Smooth muscle cell (in vitro differentiated cells): ENCODE measurements at regions not wholly inside any gene's neighbourhood (a gene's known extent, or its start where the extent isn't known, plus 50 kb on each side); places are given as distances from the start of the nearest gene placed in this dataset.
A peak's percentile ranks its signal among the peaks of the same experiment; 100 is the strongest.

ENCODE experiments used
- DNase-seq: peaks from one replicate; lab custom pipeline; 2025; ENCODE audit not compliant: unreplicated experiment; lab: John Stamatoyannopoulos, UW
- H2AFZ ChIP-seq: fragments of 200-600 bp; sonication (generic); 2 replicates; pipeline ENCODE4 v1.6.0; 2016; ENCODE audit warnings: antibody characterized with exemption, low read depth, mild to moderate bottlenecking
- H3F3A ChIP-seq: fragments of 200-600 bp; sonication (generic); 2 replicates; pipeline ENCODE4 v1.6.0; 2017; ENCODE audit warnings: antibody characterized with exemption, low read depth
- H3K27ac ChIP-seq: fragments of 200-600 bp; sonication (generic); 2 replicates; pipeline ENCODE4 v1.5.1; 2016; ENCODE audit warnings: low read depth, mild to moderate bottlenecking
- H3K27me3 ChIP-seq: fragments of 200-600 bp; sonication (generic); 2 replicates; pipeline ENCODE4 v1.6.1; 2016; ENCODE audit warnings: low read depth, mild to moderate bottlenecking
- H3K36me3 ChIP-seq: fragments of 200-600 bp; sonication (generic); 2 replicates; pipeline ENCODE4 v1.5.1; 2016; ENCODE audit warnings: low read depth
- H3K4me1 ChIP-seq: fragments of 200-600 bp; sonication (generic); 2 replicates; pipeline ENCODE4 v1.5.1; 2016; ENCODE audit warnings: low read depth
- H3K4me2 ChIP-seq: fragments of 200-600 bp; sonication (generic); 2 replicates; pipeline ENCODE4 v1.6.0; 2016; ENCODE audit warnings: mild to moderate bottlenecking
- H3K4me3 ChIP-seq: fragments of 200-600 bp; sonication (generic); 2 replicates; pipeline ENCODE4 v1.5.1; 2016; ENCODE audit warnings: mild to moderate bottlenecking
- H3K79me2 ChIP-seq: fragments of 200-600 bp; sonication (generic); 2 replicates; pipeline ENCODE4 v1.6.0; 2016; ENCODE audit warnings: low read depth, mild to moderate bottlenecking
- H3K9ac ChIP-seq: fragments of 200-600 bp; sonication (generic); 2 replicates; pipeline ENCODE4 v1.6.0; 2016; ENCODE audit warnings: low read depth
- H3K9me3 ChIP-seq: fragments of 200-600 bp; sonication (generic); replicated peaks from 2 replicates; pipeline ENCODE4 v1.5.1; 2016; ENCODE audit warnings: low read depth
- H4K20me1 ChIP-seq: fragments of 200-600 bp; sonication (generic); 2 replicates; pipeline ENCODE4 v1.6.0; 2016; ENCODE audit warnings: low read depth
- WGBS: methylation state at CpG from one replicate; pipeline ENCODE4 v1.1.7; 2016; ENCODE audit warnings: low lambda C conversion rate; 5-methylcytosine and 5-hydroxymethylcytosine counted together
- TF ChIP-seq, protein P1 (sequence below): fragments of 200-600 bp; sonication (generic); IDR thresholded peaks from 2 replicates; pipeline ENCODE4 v1.5.1; 2017; ENCODE audit warnings: borderline replicate concordance, mild to moderate bottlenecking, antibody characterized with exemption; ENCODE audit not compliant: insufficient read depth, poor library complexity, severe bottlenecking

DNA sequence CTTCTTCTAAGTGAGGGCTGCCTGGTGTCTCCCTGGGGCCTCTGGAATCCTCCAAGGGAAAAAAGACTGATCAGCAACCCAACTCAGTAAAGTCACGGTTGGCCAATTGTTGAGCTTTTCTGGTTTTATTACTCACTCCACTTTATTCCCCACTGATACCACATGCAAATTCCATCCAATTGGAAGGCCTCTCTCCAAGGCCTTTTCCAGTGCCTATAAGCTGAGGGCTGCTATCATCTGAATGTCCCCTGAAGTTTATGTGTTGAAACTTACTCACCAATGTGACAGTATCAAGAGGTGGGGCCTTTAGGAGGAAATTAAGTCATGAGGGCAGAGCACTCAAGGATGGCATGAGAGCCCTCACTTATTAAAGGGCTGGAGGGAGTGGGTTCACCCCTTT lies 463.3 kb downstream of the BUD13 start:
- H3K4me3 ChIP-seq, result no peak overlapping the region
- H2AFZ ChIP-seq, result no peak overlapping the region
- H3K27ac ChIP-seq, result peak overlapping the region; percentile 62
- H3K79me2 ChIP-seq, result no peaks in the 10 kb centered on the region
- no peaks in the 10 kb centered on the region for H3F3A ChIP-seq
- no peaks in the 10 kb centered on the region for H3K27me3 ChIP-seq
- H3K36me3 ChIP-seq, result no peaks in the 10 kb centered on the region
- no peaks in the 10 kb centered on the region for H3K9me3 ChIP-seq
- H3K4me2 ChIP-seq, result peak overlapping the region; percentile 60
- H3K9ac ChIP-seq, result no peak overlapping the region
- no peaks in the 10 kb centered on the region for H4K20me1 ChIP-seq
- 41% methylated on average over 1 of the region's 1 CpG for WGBS
- TF ChIP-seq, protein P1, sequence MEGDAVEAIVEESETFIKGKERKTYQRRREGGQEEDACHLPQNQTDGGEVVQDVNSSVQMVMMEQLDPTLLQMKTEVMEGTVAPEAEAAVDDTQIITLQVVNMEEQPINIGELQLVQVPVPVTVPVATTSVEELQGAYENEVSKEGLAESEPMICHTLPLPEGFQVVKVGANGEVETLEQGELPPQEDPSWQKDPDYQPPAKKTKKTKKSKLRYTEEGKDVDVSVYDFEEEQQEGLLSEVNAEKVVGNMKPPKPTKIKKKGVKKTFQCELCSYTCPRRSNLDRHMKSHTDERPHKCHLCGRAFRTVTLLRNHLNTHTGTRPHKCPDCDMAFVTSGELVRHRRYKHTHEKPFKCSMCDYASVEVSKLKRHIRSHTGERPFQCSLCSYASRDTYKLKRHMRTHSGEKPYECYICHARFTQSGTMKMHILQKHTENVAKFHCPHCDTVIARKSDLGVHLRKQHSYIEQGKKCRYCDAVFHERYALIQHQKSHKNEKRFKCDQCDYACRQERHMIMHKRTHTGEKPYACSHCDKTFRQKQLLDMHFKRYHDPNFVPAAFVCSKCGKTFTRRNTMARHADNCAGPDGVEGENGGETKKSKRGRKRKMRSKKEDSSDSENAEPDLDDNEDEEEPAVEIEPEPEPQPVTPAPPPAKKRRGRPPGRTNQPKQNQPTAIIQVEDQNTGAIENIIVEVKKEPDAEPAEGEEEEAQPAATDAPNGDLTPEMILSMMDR, result no peak
- peaks cover 7% of the 10 kb centered on the region for H3K4me1 ChIP-seq
- no peak for DNase-seq

DNA sequence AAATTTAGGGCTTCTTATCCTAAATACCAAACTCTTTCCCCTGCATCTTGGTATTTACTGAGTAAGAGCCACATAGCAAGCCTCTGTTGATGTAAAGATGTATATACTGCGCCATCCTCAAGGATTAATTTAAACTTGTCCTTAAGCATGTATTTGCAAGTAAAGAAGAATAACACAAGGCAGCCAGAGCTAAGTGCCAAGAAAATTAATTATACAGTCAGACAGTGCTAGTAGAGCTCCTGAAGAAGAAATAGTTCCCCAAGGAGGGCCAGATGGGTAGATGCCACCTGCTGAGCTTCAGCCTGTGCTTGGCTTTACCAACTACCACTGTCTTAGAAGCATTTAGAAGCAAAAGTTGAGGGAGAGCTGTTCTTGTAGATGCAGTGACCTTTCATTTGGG lies 470.0 kb downstream of the BUD13 start:
- 96% methylated on average over 1 of the region's 1 CpG for WGBS
- Histone ChIP-seq H4K20me1 (no peaks in the 10 kb centered on the region), H3K27me3 (no peaks in the 10 kb centered on the region), H3K27ac (no peak overlapping the region), H3K9ac (no peak overlapping the region), H3K79me2 (no peaks in the 10 kb centered on the region), H3K4me1 (no peaks in the 10 kb centered on the region), H2AFZ (no peak overlapping the region), H3K4me3 (no peak overlapping the region), H3K4me2 (no peak overlapping the region), H3F3A (no peaks in the 10 kb centered on the region), H3K36me3 (no peaks in the 10 kb centered on the region), H3K9me3 (no peaks in the 10 kb centered on the region)
- TF ChIP-seq, protein P1, result no peak
- no peak for DNase-seq

DNA sequence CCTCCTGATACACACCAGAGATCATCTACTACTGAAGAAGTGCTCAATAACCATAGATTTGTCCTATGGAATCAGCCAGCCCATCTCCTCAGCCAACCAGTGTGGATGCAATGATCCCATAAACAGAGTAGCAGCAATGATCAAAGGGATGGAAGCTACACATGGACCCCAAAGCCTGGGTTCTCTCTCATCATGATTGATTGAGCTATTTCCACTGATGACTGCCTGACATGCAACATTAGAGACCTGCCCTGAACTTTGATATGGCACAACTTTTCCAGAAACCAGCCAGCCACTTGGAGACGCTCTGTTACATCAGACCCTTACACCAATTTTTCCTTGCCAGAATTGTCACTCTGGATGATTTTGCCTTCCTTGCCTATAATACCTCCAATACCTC lies 471.6 kb downstream of the BUD13 start:
- Histone ChIP-seq H3K27me3 (no peaks in the 10 kb centered on the region), H3K9ac (no peak overlapping the region), H3K79me2 (no peaks in the 10 kb centered on the region), H4K20me1 (no peaks in the 10 kb centered on the region), H2AFZ (no peak overlapping the region), H3K36me3 (no peaks in the 10 kb centered on the region), H3K27ac (no peak overlapping the region), H3K4me3 (no peak overlapping the region), H3F3A (no peaks in the 10 kb centered on the region), H3K4me1 (no peaks in the 10 kb centered on the region), H3K4me2 (no peak overlapping the region), H3K9me3 (no peaks in the 10 kb centered on the region)
- 100% methylated on average over 1 of the region's 1 CpG for WGBS
- TF ChIP-seq, protein P1, result no peak
- no peak for DNase-seq

DNA sequence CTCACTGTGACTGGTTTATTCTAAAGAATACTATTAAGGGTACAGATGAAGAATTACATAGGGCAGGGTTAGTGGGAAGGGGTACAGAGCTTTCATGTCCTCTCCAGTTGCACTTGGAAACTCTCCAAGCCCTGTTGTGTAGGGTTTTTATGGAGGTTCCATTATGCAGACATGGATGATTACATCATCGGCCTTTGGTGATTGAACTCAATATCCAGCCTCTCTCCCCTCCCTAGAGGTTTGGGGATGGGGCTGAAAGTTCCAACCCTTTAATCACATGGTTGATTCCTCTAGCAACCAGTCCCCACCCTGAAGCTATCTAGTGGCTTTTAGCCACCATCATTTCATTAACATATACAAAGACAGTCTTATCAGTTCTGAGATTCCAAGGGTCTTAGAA lies 472.6 kb downstream of the BUD13 start:
- no peaks in the 10 kb centered on the region for H3F3A ChIP-seq
- no peaks in the 10 kb centered on the region for H3K27me3 ChIP-seq
- 85% methylated on average over 1 of the region's 1 CpG for WGBS

More for the DNA sequence above, 472.6 kb downstream of the BUD13 start:
- Histone ChIP-seq H3K4me3 (no peak overlapping the region), H3K79me2 (no peaks in the 10 kb centered on the region), H3K9ac (no peak overlapping the region), H3K9me3 (no peaks in the 10 kb centered on the region), H3K36me3 (no peaks in the 10 kb centered on the region), H3K4me1 (no peaks in the 10 kb centered on the region), H4K20me1 (no peaks in the 10 kb centered on the region), H2AFZ (no peak overlapping the region), H3K4me2 (no peak overlapping the region), H3K27ac (no peak overlapping the region)
- DNase-seq, result no peak
- TF ChIP-seq, protein P1, result no peak
